ENCODE measurements at regions not wholly inside any gene's neighbourhood (a gene's known extent, or its start where the extent isn't known, plus 50 kb on each side); places are given as distances from the start of the nearest gene placed in this dataset.
A peak's percentile ranks its signal among the peaks of the same experiment; 100 is the strongest.

GRCh38 chrX:34999702-35000101, 57.1 kb downstream of the FAM47B start:
- DNase-seq (ENCODE audit: low read depth): no peak

DNA sequence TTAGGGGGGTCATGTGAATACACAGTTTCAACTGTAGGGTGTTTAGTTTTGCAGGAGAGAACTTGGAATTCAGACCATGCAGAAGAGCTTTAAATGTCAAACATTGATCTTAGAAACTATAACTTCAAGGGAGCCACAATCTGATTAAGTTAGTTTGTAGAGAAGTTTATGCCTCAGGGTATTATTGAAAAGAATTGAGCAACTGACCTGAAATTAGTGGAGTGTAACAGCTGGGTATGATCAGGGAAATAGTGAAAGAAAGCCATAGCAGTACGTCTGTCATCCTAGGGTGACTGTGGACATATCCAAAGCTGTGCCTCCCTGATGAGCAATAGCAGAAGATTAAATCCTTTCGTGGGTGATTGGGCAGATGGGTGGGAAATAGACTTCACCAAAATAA, 63.8 kb downstream of the FAM47B start:
- DNase-seq (ENCODE audit: low read depth): no peak

- DNase-seq (ENCODE audit: low read depth): no peak
Observed at GRCh38 chrX:35015621-35016020, 73.0 kb downstream of the FAM47B start.

DNA sequence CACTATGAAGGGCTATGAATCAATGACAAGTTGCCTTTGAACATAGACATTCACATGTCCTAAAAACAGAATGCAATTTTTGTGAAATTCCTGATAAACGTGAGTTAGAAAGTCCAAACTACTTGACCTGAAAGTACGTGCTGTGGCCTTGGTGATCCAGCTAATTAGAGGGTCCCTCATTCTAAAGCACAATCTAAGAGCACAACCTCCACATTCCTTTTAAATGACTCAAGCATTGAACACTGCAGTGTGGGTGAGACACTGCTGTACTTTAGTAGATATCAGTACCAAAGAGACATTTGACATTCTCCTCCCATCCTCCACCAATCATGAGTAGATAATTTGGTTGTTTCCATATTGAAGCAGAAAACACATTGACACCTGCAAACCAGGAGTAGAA, 73.5 kb downstream of the FAM47B start:
- peak; percentile 60 for DNase-seq (ENCODE audit: low read depth)

DNA sequence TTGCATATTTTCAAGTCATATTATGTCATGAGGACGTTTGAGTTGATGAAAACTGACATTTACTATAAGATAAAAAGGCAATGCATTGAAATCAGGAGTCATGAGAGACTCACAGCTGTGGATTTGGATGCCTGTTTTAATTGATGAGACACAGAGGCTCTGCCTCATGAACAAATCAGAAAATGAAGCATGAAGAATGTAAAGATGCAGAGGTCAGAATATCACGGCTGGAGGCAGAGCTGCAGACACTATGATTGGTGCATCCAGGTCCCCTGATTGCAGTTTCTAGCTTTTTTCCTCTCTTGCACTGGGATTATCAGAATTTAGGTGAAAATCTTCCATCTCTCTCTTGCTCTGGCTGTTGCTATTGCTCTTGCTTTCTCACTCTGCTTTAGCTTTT, 74.7 kb downstream of the FAM47B start:
- DNase-seq (ENCODE audit: low read depth): no peak

- no peak for DNase-seq (ENCODE audit: low read depth)
Observed at GRCh38 chrX:35023683-35024082, 81.1 kb downstream of the FAM47B start.

DNA sequence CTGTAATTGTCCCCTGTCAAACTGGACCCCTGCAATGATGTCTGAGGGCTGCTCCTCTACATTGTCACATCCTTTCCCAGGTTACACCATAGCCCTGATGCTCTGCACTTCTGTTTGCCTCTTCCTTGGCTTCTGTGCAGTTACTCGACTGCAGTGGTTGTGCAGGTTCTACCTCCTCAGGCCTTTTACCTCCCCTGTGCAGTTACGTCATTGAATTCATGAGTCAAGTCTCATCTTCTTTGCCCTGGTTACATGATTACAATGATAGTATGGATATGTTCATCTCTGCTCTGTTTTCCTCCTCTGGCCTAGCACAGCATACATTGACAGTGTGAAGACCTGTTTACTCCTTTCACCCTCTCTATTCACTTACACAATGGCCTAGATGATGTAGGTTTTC, 83.2 kb downstream of the FAM47B start:
- DNase-seq (ENCODE audit: low read depth): no peak

DNA sequence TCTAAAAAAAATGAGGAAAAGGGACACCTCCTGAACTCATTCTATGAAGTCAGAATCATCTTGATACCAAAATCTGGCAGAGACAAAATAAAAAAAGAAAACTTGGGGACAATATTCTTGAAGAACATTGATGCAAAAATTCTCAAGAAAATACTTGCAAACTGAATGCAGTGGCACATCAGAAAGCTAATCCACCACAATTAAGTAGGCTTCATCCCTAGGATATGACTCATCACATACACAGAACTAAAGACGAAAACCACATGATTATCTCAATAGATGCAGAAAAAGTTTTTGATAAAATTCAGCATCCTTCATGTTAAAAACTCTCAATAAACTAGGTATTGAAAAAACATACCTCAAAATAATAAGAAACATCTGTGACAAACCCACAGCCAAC, 98.3 kb downstream of the FAM47B start:
- peak; percentile 39 for DNase-seq (ENCODE audit: low read depth)

DNA sequence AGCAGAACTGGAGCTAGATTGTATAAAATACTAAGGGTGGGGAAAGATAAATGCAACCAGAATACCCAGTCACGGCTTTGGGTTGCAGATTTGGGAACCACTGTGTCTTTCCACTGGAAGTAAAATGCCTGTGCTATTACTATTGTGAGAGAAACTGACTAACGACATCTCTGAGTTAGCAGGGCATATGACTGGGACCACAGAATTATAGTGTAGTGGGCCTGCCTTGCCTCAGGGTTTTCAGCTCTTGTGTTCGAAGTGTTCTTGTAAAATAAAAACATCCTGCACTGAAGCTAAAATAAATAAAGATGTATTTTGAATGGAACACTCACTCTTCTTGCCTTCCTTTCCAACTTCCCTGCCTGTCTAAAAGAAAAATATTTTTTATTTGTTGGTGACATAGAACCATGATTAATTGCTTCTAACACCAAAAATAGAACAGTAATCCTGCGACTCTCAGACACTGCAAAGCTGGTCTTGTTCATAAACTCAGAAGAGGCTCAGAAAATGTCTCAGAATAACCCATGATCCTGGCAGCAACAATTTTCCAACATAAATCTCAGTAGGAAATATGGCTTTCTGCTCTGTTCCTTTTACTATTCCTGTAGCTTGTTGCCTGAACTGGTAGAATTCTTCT, 104.2 kb downstream of the FAM47B start:
- DNase-seq (ENCODE audit: low read depth): peak; percentile 15

DNA sequence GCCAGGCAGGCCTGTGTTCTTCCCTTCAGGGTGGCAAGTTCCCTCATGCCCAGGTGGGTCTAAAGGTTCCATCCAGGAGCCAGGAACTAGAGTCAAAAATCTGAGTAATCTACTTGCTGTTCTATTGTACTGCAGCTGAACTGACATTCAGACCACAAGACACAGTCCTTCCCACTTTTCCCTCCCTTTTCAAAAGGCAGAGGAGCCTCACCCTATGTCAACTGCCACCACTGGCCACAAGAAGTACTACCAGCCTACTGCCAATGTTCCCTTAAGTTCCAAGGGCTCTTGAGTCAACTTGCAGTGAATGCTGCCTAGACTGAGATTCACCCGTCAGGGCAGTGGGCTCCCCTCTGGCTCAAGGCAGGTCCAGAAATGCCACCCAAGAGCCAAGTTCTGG, 133.5 kb downstream of the FAM47B start:
- DNase-seq (ENCODE audit: low read depth): no peak

DNA sequence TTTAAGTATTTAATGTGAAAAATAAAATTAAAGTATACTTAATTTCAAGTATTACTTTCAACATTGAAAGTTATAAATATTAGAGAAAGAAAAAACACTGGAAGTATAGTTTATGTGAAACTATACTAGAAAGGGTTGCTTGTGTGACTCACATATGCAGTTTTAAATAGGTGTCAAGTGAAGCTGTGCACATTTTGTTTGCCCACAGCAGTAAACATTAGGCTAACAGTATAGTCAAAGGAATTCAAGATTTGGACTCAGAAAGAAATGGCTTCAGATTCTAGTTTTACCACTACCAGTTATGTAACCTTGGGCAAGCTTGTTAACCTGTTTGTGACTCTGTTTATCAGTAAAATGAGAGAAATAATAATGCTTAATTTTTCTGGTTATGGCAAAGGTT, 148.2 kb downstream of the FAM47B start:
- no peak for DNase-seq (ENCODE audit: low read depth)

GRCh38 chrX:35098419-35098818, 155.8 kb downstream of the FAM47B start:
- peak; percentile 11 for DNase-seq (ENCODE audit: low read depth)

DNA sequence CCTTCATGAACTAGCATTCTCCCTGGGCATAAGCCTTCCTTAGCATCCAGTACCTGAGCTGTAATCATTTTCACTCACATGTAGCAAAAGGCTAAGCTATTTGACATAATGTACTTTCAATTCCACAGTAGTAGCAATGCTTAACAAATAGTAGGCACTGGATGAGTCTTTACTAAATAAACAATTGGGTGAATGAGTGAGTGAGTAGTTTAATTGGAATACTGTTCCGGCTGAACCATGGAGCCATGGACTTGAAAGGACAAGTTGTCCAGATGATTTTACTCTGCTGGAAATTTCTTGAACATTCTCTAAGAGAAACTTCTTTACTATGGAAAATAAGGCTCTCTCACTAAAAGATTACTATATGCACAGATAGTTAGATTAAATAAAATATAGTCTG, 159.3 kb downstream of the FAM47B start:
- no peak for DNase-seq (ENCODE audit: low read depth)

GRCh38 chrX:35104626-35105025, 162.0 kb downstream of the FAM47B start:
- DNase-seq (ENCODE audit: low read depth): no peak

- DNase-seq (ENCODE audit: low read depth): peak; percentile 51
Observed at GRCh38 chrX:35115205-35115604, 172.6 kb downstream of the FAM47B start.

- DNase-seq (ENCODE audit: low read depth): no peak
Observed at GRCh38 chrX:35122756-35123155, 180.2 kb downstream of the FAM47B start.

- no peak for DNase-seq (ENCODE audit: low read depth)
Observed at GRCh38 chrX:35149517-35149916, 206.9 kb downstream of the FAM47B start.

GRCh38 chrX:35150052-35150451, 207.5 kb downstream of the FAM47B start:
- no peak for DNase-seq (ENCODE audit: low read depth)

GRCh38 chrX:35150642-35151239, 208.1 kb downstream of the FAM47B start:
- DNase-seq (ENCODE audit: low read depth): no peak

DNA sequence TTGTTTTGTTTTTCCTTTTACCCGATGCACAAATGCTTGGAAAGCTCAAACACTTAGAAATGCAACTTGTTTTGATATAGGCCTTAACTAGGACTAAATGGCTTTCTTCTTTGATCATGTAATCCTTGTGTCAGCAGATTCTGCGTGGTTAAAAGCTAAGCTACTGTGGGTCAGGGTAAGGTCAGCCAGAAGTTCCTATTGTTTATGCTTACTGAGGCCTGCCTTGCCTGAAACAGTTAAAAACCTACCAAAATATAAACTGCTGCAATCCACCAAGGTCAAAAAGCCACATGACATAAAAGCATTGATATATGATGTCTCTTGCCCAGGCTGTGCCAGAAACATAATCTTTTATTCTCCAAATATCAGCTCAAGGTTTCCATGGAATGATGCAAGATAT, 223.4 kb downstream of the FAM47B start:
- DNase-seq (ENCODE audit: low read depth): no peak
